Adrenal gland (tissue), 9 donors: ENCODE measurements at regions not wholly inside any gene's neighbourhood (a gene's known extent, or its start where the extent isn't known, plus 50 kb on each side); places are given as distances from the start of the nearest gene placed in this dataset.

Experiments used
- DNase-seq, 7 donors: peaks; one replicate each; pipeline ENCODE4 v3.0.0-alpha.2; 2019 to 2020
- H3K27ac ChIP-seq, 5 donors: fragments of 200-600 bp; sonication (generic) in 4 of 5; 1 replicate in 3 of 5; 2 replicates in 2 of 5; pipeline versions ENCODE4 v1.5.1 to v1.8.0; 2016 to 2020; ENCODE audit warnings: mild to moderate bottlenecking in 1 of 5
- H3K27me3 ChIP-seq: fragments of 200-600 bp; 2 replicates; pipeline ENCODE4 v1.8.0; 2021
- H3K36me3 ChIP-seq, 2 donors: fragments of 200-600 bp; replicated peaks in 1 of 2; 1 replicate in 1 of 2; 2 replicates in 1 of 2; pipeline versions ENCODE4 v1.5.1 to v1.8.0; 2018 to 2022
- H3K4me1 ChIP-seq, 2 donors: fragments of 200-600 bp; replicated peaks in 1 of 2; 1 replicate in 1 of 2; 2 replicates in 1 of 2; pipeline versions ENCODE4 v1.5.1 to v1.8.0; 2018 to 2021
- H3K4me3 ChIP-seq, 4 donors: fragments of 200-600 bp; sonication (generic) in 3 of 4; one replicate each; pipeline ENCODE4 v1.5.1; 2016 to 2018
- H3K9me3 ChIP-seq, 3 donors: fragments of 200-600 bp; sonication (generic) in 1 of 3; replicated peaks in 1 of 3; 1 replicate in 2 of 3; 2 replicates in 1 of 3; pipeline versions ENCODE4 v1.5.1 to v1.8.0; 2016 to 2021
- POLR2A ChIP-seq, 2 donors: fragments of 450-650 bp; IDR thresholded peaks; one replicate each; pipeline ENCODE4 v1.6.1; 2017; ENCODE audit warnings: antibody characterized with exemption in 2 of 2, mild to moderate bottlenecking in 2 of 2, moderate library complexity in 1 of 2
- WGBS, 4 donors: extraction: QIAGEN DNeasy Blood & Tissue Kit in 2 of 4; methylation state at CpG; one replicate each; pipeline versions ENCODE4 v1.1.5 to v1.1.7; 2013 to 2017; 5-methylcytosine and 5-hydroxymethylcytosine counted together
- intact Hi-C, 2 donors: fragments of 100-400 bp; cut with DNase I; formaldehyde crosslinking; loops; one replicate each; pipeline versions ENCODE4 v1.14.1 to v1.15.0; 2022 to 2023
- TF ChIP-seq, protein P1 (sequence below), 6 experiments: fragments of 450-650 bp in 4 of 6; fragments of 200-600 bp in 2 of 6; sonication (generic) in 1 of 6; IDR thresholded peaks; 1 replicate in 5 of 6; 2 replicates in 1 of 6; pipeline versions ENCODE4 v1.5.1 to v1.8.0; 2016 to 2021; ENCODE audit warnings: antibody characterized with exemption in 6 of 6, mild to moderate bottlenecking in 2 of 6, moderate library complexity in 1 of 6
- donor health status: healthy with polysubstance abuse.
- donor health status: Bipolar disorder and iron deficiency.
- donor health status: DM: yes; HTN: yes; CAD: no.
- donor health status: DM: no; HTN: no; CAD: no.
- donor health status: DM: no; HTN: no; CAD: no.

DNA sequence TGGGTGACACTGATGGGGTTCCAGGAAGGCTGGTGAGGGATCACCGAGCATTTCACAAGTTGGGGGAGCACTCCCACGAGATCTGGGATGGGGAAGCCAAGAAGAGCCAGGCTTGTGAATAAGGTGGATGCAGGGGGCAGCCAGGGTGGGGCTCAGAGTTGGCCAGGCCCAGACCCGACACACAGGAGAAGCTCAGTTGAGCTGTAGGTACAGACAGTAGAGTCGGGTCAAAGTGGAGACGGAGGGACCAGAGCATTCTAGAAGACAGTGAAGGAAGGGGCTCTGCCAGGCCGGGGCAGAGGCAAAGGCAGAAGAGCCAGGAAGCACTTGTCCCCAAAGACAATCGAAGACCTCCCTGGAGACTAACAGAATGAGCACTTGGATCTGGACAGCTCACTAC, 70.9 kb upstream of the BCL11B start:
- no peaks in the 10 kb centered on the region for H3K9me3 ChIP-seq
- intact Hi-C loops = no loop called here
- WGBS, 4 donors = 75 to 82% (median 79%) methylated on average over 7 of the region's 7 CpGs
- no peak overlapping the region for H3K4me3 ChIP-seq
- no peak overlapping the region for H3K27ac ChIP-seq
- DNase-seq = no peak
- no peaks in the 10 kb centered on the region for H3K36me3 ChIP-seq
- peaks cover 3% of the 10 kb centered on the region for H3K27me3 ChIP-seq
- H3K4me1 ChIP-seq = no peaks in the 10 kb centered on the region
- TF ChIP-seq POLR2A (IDR thresholded peaks at IDR 0.05) = no peak
- TF ChIP-seq, protein P1, sequence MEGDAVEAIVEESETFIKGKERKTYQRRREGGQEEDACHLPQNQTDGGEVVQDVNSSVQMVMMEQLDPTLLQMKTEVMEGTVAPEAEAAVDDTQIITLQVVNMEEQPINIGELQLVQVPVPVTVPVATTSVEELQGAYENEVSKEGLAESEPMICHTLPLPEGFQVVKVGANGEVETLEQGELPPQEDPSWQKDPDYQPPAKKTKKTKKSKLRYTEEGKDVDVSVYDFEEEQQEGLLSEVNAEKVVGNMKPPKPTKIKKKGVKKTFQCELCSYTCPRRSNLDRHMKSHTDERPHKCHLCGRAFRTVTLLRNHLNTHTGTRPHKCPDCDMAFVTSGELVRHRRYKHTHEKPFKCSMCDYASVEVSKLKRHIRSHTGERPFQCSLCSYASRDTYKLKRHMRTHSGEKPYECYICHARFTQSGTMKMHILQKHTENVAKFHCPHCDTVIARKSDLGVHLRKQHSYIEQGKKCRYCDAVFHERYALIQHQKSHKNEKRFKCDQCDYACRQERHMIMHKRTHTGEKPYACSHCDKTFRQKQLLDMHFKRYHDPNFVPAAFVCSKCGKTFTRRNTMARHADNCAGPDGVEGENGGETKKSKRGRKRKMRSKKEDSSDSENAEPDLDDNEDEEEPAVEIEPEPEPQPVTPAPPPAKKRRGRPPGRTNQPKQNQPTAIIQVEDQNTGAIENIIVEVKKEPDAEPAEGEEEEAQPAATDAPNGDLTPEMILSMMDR (IDR thresholded peaks at IDR 0.05) = no peak

DNA sequence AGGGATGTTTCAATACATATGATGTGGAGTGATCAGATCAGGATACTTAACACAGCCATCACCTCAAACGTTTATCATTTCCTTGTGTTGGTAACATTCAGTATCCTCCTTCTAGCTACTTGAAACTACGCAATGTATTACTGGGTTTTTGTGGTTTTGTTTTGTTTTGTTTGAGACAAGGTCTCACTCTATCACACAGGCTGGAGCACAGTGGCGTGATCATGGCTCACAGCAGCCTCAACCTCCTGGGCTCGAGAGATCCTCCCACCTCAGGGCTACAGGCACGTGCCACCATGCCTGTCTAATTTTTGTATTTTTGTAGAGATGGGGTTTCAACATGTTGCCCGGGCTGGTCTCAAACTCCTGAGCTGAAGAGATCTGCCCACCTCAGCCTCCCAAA, 70.2 kb upstream of the BCL11B start:
- H3K4me3 ChIP-seq = no peak overlapping the region
- no peaks in the 10 kb centered on the region for H3K4me1 ChIP-seq
- 62 to 82% (median 73%) methylated on average over 6 of the region's 6 CpGs for WGBS, 4 donors
- TF ChIP-seq, protein P1 (IDR thresholded peaks at IDR 0.05) = no peak
- H3K27ac ChIP-seq = no peak overlapping the region
- no peak for DNase-seq
- intact Hi-C loops = no loop called here
- H3K36me3 ChIP-seq = no peaks in the 10 kb centered on the region
- H3K9me3 ChIP-seq = no peaks in the 10 kb centered on the region
- peaks cover 3% of the 10 kb centered on the region for H3K27me3 ChIP-seq

DNA sequence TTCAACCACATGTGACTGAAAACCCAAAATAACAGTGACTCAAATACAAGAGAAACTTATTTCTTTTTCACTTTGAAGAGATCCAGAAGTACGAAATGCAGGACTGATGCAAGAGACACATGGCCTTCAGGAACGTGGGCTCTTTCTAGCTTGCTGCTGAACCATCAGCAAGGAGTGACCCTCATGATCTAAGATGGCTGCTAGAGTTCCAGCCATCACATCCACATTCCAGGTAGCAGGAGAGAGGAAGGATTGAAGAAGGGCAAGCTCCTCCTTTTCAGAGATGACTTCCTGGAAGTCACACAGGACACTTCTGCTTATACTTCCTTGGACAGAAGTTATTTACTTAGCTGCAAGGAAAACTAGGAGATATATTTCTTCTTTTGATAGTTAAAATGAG, 67.6 kb upstream of the BCL11B start:
- Histone ChIP-seq H3K4me3 (no peak overlapping the region), H3K9me3 (no peaks in the 10 kb centered on the region), H3K27me3 (peaks cover 3% of the 10 kb centered on the region), H3K4me1 (no peaks in the 10 kb centered on the region), H3K36me3 (no peaks in the 10 kb centered on the region), H3K27ac (no peak overlapping the region)
- 51 to 84% (median 70%) methylated on average over 2 of the region's 2 CpGs for WGBS, 4 donors
- TF ChIP-seq, protein P1 (IDR thresholded peaks at IDR 0.05) = no peak
- TF ChIP-seq POLR2A (IDR thresholded peaks at IDR 0.05) = no peak
- intact Hi-C loops = no loop called here
- DNase-seq = no peak

DNA sequence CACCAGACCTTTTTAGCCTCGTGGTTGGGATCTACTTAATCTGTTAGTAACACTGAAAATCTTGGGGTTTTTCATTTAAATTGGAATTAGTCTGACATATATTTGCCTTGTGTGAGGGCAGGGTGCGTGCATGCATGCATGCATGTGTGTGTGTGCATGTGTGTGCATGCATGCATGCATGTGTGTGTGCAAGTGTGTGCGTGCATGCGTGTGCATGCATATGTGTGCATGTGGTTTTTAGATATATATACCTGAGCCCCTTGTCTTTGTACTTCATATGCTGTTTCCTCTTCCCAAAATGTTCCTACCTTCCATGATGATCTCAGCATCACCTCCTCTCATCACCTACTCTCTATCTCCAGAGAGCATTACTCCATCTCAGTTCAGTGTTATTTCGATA, 66.3 kb upstream of the BCL11B start:
- WGBS, 4 donors = 64 to 81% (median 75%) methylated on average over 5 of the region's 5 CpGs
- H3K27ac ChIP-seq = no peak overlapping the region
- H3K9me3 ChIP-seq = no peaks in the 10 kb centered on the region
- no peaks in the 10 kb centered on the region for H3K36me3 ChIP-seq
- intact Hi-C loops = no loop called here
- TF ChIP-seq POLR2A (IDR thresholded peaks at IDR 0.05) = no peak
- TF ChIP-seq, protein P1 (IDR thresholded peaks at IDR 0.05) = no peak
- DNase-seq = no peak
- H3K27me3 ChIP-seq = peaks cover 3% of the 10 kb centered on the region
- H3K4me3 ChIP-seq = no peak overlapping the region
- no peaks in the 10 kb centered on the region for H3K4me1 ChIP-seq
